CD4-positive, alpha-beta T cell (primary cell): ENCODE measurements at regions not wholly inside any gene's neighbourhood (a gene's known extent, or its start where the extent isn't known, plus 50 kb on each side); places are given as distances from the start of the nearest gene placed in this dataset.

ENCODE experiments used
- ATAC-seq: fragments of 200-7000 bp; cut with Tn5 transposase; one replicate; pipeline ENCODE4 v1.10.0; 2022; ENCODE audit warnings: mild to moderate bottlenecking; ENCODE audit not compliant: poor library complexity
- CTCF ChIA-PET: fragments of 350-600 bp; sonication (Branson Sonifier 250); formaldehyde crosslinking; loops from one replicate; lab custom pipeline; 2021; ENCODE audit warnings: antibody characterized with exemption, inconsistent platforms; lab: Charles Lee
- POLR2A ChIA-PET: fragments of 350-600 bp; sonication (Branson Sonifier 250); formaldehyde crosslinking; loops from one replicate; lab custom pipeline; 2021; ENCODE audit warnings: antibody characterized with exemption, inconsistent platforms; lab: Charles Lee
- DNase-seq, 14 experiments: peaks; one replicate each; pipeline ENCODE4 v3.0.0-alpha.2; 2013 to 2020; ENCODE audit warnings: mixed read lengths in 2 of 14
- H3K27ac ChIP-seq, 2 donors: one replicate each; pipeline versions ENCODE4 v1.5.1 to v1.7.0; 2013; ENCODE audit warnings: low read length in 2 of 2, low read depth in 1 of 2, mild to moderate bottlenecking in 1 of 2
- H3K27me3 ChIP-seq, 2 experiments: 1 replicate in 1 of 2; 2 replicates in 1 of 2; pipeline versions ENCODE4 v1.6.1 to v1.7.0; 2013; ENCODE audit warnings: low read length in 2 of 2, control low read depth in 1 of 2, mild to moderate bottlenecking in 1 of 2, moderate library complexity in 1 of 2; ENCODE audit not compliant: insufficient read depth in 2 of 2, control insufficient read depth in 1 of 2
- H3K36me3 ChIP-seq: one replicate; pipeline ENCODE4 v1.6.1; 2013; ENCODE audit warnings: low read length, control low read depth; ENCODE audit not compliant: insufficient read depth
- H3K4me1 ChIP-seq: one replicate; pipeline ENCODE4 v1.6.1; 2013; ENCODE audit warnings: low read length, control low read depth; ENCODE audit not compliant: insufficient read depth
- H3K4me3 ChIP-seq: one replicate; pipeline ENCODE4 v1.5.1; 2013; ENCODE audit warnings: mild to moderate bottlenecking, low read length, moderate library complexity
- H3K9me3 ChIP-seq, 2 experiments: 1 replicate in 1 of 2; 2 replicates in 1 of 2; pipeline versions ENCODE4 v1.6.1 to v1.7.0; 2013; ENCODE audit warnings: low read length in 2 of 2, mild to moderate bottlenecking in 2 of 2, control low read depth in 1 of 2, moderate library complexity in 1 of 2; ENCODE audit not compliant: control insufficient read depth in 1 of 2, insufficient read depth in 1 of 2
- H3K27ac Mint-ChIP-seq: one replicate; pipeline ENCODE4 v1.8.0; 2020; ENCODE audit warnings: mixed read lengths
- H3K27me3 Mint-ChIP-seq: one replicate; pipeline ENCODE4 v1.8.0; 2021; ENCODE audit warnings: mixed read lengths
- H3K36me3 Mint-ChIP-seq: one replicate; pipeline ENCODE4 v1.8.0; 2021; ENCODE audit warnings: low read depth, mixed read lengths
- H3K4me1 Mint-ChIP-seq: one replicate; pipeline ENCODE4 v1.8.0; 2021; ENCODE audit warnings: low read depth, mixed read lengths
- H3K4me3 Mint-ChIP-seq: one replicate; pipeline ENCODE4 v1.8.0; 2020; ENCODE audit warnings: mild to moderate bottlenecking, mixed read lengths
- H3K9me3 Mint-ChIP-seq: one replicate; pipeline ENCODE4 v1.8.0; 2020; ENCODE audit warnings: mixed read lengths
- intact Hi-C, 2 experiments: fragments of 100-400 bp; cut with DNase I in 1 of 2; cut with micrococcal nuclease in 1 of 2; formaldehyde crosslinking; loops; one replicate each; pipeline versions ENCODE4 v1.15.1 to v1.9.0; 2023 to 2025; cut with DNase I, micrococcal nuclease
- TF ChIP-seq, protein P1 (sequence below): fragments of 200-600 bp; IDR thresholded peaks from one replicate; pipeline ENCODE4 v1.8.0; 2022; ENCODE audit warnings: antibody characterized with exemption, mild to moderate bottlenecking

DNA sequence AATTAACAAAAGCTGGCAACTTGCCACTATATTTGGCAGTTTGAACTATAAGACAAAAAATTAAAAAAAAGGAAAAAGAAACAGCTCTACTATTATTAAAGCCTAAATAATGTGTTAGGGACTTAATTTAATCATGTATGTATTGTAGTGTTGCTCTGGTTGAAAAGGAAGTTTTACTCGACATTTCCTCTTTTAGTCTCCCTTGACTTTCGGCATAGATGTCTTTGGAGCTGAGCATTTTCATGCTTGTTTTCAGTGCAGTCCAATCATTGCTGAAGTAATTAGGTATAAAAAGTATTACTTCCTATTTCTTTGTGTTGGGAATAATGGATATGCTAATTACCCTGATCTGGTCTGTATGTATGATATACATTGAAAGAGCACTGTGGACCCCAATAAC, 216.8 kb upstream of the KLF6 start:
- no peaks in the 10 kb centered on the region for H3K4me1 ChIP-seq
- intact Hi-C loops = no loop called here
- H3K27me3 Mint-ChIP-seq = no peaks in the 10 kb centered on the region
- peaks cover 6% of the 10 kb centered on the region for H3K9me3 Mint-ChIP-seq
- no peaks in the 10 kb centered on the region for H3K9me3 ChIP-seq
- H3K4me1 Mint-ChIP-seq = no peaks in the 10 kb centered on the region
- H3K36me3 ChIP-seq = no peaks in the 10 kb centered on the region
- H3K27ac ChIP-seq = no peak overlapping the region
- H3K4me3 Mint-ChIP-seq = no peak overlapping the region
- H3K27me3 ChIP-seq = no peaks in the 10 kb centered on the region
- CTCF ChIA-PET = no interaction called here
- TF ChIP-seq, protein P1, sequence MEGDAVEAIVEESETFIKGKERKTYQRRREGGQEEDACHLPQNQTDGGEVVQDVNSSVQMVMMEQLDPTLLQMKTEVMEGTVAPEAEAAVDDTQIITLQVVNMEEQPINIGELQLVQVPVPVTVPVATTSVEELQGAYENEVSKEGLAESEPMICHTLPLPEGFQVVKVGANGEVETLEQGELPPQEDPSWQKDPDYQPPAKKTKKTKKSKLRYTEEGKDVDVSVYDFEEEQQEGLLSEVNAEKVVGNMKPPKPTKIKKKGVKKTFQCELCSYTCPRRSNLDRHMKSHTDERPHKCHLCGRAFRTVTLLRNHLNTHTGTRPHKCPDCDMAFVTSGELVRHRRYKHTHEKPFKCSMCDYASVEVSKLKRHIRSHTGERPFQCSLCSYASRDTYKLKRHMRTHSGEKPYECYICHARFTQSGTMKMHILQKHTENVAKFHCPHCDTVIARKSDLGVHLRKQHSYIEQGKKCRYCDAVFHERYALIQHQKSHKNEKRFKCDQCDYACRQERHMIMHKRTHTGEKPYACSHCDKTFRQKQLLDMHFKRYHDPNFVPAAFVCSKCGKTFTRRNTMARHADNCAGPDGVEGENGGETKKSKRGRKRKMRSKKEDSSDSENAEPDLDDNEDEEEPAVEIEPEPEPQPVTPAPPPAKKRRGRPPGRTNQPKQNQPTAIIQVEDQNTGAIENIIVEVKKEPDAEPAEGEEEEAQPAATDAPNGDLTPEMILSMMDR = no peak
- no peak overlapping the region for H3K27ac Mint-ChIP-seq
- DNase-seq (no peak), ATAC-seq (no peak)
- no peaks in the 10 kb centered on the region for H3K36me3 Mint-ChIP-seq
- POLR2A ChIA-PET = interaction anchor here (1.4 kb wide), 1 partner anchor 217 kb away, joined by 3 read pairs; the partner anchor contains the start of gene KLF6
- H3K4me3 ChIP-seq = no peak overlapping the region

DNA sequence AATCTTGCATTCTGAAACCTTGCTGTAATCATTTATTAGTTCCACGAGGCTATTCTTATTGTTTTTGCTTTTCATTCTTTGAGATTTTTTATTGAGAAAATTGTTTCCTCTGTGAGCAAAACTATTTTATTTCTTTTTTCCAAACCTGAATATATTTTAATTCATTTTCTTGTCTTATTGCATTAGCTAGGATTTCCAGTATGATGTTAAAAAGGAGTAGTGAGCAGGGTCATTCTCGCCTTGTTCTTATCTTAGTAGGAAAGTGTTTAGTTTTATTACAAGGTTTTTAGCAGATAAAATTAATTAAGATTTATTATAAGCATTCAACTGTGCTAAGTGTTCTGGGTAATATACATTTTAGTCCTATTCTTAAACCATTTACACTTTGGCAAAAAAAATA, 214.6 kb upstream of the KLF6 start:
- no peak for DNase-seq
- Histone ChIP-seq H3K4me1 (no peaks in the 10 kb centered on the region), H3K36me3 (no peaks in the 10 kb centered on the region), H3K4me3 (no peak overlapping the region), H3K27ac (no peak overlapping the region), H3K27me3 (no peaks in the 10 kb centered on the region), H3K9me3 (no peaks in the 10 kb centered on the region)
- POLR2A ChIA-PET = no interaction called here
- CTCF ChIA-PET = no interaction called here
- H3K4me1 Mint-ChIP-seq = no peaks in the 10 kb centered on the region
- no peaks in the 10 kb centered on the region for H3K36me3 Mint-ChIP-seq
- H3K27me3 Mint-ChIP-seq = no peaks in the 10 kb centered on the region
- H3K9me3 Mint-ChIP-seq = peaks cover 6% of the 10 kb centered on the region
- no peak overlapping the region for H3K27ac Mint-ChIP-seq
- no peak overlapping the region for H3K4me3 Mint-ChIP-seq
- intact Hi-C loops = no loop called here
- TF ChIP-seq, protein P1 = no peak
- ATAC-seq = no peak

DNA sequence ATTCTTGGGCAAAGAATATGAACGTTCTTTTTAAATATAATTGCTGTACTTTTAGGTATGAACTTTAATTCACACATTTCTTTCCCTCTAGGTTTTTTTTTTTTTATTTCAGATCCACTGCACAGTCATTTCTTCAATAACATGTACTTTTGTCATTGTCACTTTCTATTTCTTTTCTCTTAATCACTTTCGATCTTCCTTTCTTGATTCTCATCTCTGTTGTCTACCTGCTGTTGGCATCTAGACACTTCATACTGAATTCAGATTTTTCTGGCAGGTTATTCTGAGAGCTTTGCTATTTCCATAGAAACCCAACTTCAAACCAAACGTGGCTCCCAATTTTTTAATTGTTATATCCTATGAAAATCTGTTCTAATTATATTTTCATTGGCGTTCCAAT, 211.7 kb upstream of the KLF6 start:
- Mint-ChIP-seq H3K27me3 (no peaks in the 10 kb centered on the region), H3K4me1 (no peaks in the 10 kb centered on the region), H3K36me3 (no peaks in the 10 kb centered on the region), H3K9me3 (peaks cover 6% of the 10 kb centered on the region), H3K27ac (no peak overlapping the region), H3K4me3 (no peak overlapping the region)
- DNase-seq = no peak
- no peaks in the 10 kb centered on the region for H3K27me3 ChIP-seq
- no peak overlapping the region for H3K4me3 ChIP-seq
- no peak overlapping the region for H3K27ac ChIP-seq
- ATAC-seq = no peak
- TF ChIP-seq, protein P1 = no peak
- intact Hi-C loops = no loop called here
- no peaks in the 10 kb centered on the region for H3K4me1 ChIP-seq
- CTCF ChIA-PET = no interaction called here
- no peaks in the 10 kb centered on the region for H3K36me3 ChIP-seq
- POLR2A ChIA-PET = interaction anchor here (0.6 kb wide), 1 partner anchor 187 kb away, joined by 3 read pairs; no protein-coding TSS in a partner anchor
- no peaks in the 10 kb centered on the region for H3K9me3 ChIP-seq
